ENCODE measurements at regions not wholly inside any gene's neighbourhood (a gene's known extent, or its start where the extent isn't known, plus 50 kb on each side); places are given as distances from the start of the nearest gene placed in this dataset.

- Histone ChIP-seq H3K9me3 (ENCODE audit: low read length) (no peaks in the 10 kb centered on the region), H3K9ac (ENCODE audit: low read length) (no peak overlapping the region), H3K27me3 (ENCODE audit: insufficient read depth, low read length) (no peaks in the 10 kb centered on the region), H4K20me1 (ENCODE audit: insufficient read depth, low read length) (no peaks in the 10 kb centered on the region), H3K4me3 (ENCODE audit: low read depth, low read length, poor library complexity, severe bottlenecking) (no peak overlapping the region), H3K79me2 (ENCODE audit: insufficient read depth, low read length) (no peaks in the 10 kb centered on the region), H3F3A (ENCODE audit: insufficient read depth, low read length) (no peaks in the 10 kb centered on the region), H3K4me1 (ENCODE audit: insufficient read depth, low read length, severe bottlenecking) (no peaks in the 10 kb centered on the region), H2AFZ (ENCODE audit: low read length) (no peak overlapping the region), H3K4me2 (ENCODE audit: low read length) (no peak overlapping the region), H3K36me3 (ENCODE audit: insufficient read depth, low read length) (no peaks in the 10 kb centered on the region), H3K9me2 (ENCODE audit: low read depth, low read length) (no peaks in the 10 kb centered on the region), H3K27ac (ENCODE audit: low read depth, low read length, poor library complexity, severe bottlenecking) (no peak overlapping the region)
- no peak for TF ChIP-seq EZH2 (IDR thresholded peaks at IDR 0.05; ENCODE audit: borderline replicate concordance, low read length)
- TF ChIP-seq, protein P1, sequence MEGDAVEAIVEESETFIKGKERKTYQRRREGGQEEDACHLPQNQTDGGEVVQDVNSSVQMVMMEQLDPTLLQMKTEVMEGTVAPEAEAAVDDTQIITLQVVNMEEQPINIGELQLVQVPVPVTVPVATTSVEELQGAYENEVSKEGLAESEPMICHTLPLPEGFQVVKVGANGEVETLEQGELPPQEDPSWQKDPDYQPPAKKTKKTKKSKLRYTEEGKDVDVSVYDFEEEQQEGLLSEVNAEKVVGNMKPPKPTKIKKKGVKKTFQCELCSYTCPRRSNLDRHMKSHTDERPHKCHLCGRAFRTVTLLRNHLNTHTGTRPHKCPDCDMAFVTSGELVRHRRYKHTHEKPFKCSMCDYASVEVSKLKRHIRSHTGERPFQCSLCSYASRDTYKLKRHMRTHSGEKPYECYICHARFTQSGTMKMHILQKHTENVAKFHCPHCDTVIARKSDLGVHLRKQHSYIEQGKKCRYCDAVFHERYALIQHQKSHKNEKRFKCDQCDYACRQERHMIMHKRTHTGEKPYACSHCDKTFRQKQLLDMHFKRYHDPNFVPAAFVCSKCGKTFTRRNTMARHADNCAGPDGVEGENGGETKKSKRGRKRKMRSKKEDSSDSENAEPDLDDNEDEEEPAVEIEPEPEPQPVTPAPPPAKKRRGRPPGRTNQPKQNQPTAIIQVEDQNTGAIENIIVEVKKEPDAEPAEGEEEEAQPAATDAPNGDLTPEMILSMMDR (IDR thresholded peaks at IDR 0.05; ENCODE audit: low read length): no peak
Observed at GRCh38 chr12:17334784-17335183, 728.8 kb upstream of the LMO3 start.

DNA sequence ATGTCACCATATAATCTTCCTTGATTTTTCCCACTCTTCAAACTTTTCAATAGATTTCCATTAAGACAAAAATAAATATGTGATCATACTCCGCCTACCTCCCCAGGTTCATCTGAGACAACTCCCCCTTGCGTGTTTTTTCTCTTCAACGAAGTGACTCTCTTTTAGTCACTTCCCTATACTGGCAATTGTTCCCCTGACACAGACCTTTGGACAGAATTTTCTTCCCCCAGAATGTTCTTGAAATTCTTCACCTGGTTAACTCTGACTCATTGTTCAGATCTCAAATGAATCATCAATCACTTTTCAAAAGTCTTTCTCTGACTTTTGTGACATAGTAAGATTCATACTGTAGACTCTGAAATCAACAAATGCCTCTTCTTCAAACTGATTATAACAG, 727.3 kb upstream of the LMO3 start:
- Histone ChIP-seq H3K27ac (ENCODE audit: low read depth, low read length, poor library complexity, severe bottlenecking) (no peak overlapping the region), H3K4me2 (ENCODE audit: low read length) (no peak overlapping the region)

DNA sequence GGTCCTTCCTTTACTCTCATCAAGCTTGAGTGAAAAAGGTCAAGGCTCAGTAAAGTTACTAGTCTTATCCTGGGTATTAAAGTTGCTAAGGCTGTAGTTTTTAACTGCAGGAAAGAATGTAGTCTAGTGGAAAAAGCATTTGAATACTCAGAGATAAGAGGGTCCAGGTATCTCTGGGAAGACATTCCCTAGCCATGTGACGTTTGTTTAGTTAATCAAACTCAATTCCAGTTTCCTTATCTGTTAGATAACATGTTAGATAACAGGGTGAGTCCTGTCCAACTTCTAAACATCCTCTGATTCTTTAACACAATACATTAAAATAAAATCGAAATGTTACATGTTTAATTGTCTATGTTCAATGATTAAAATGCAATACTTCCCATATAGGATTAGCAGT, 720.7 kb upstream of the LMO3 start:
- TF ChIP-seq EZH2 (IDR thresholded peaks at IDR 0.05; ENCODE audit: borderline replicate concordance, low read length): no peak
- TF ChIP-seq, protein P1 (IDR thresholded peaks at IDR 0.05; ENCODE audit: low read length): no peak
- Histone ChIP-seq H3K4me1 (ENCODE audit: insufficient read depth, low read length, severe bottlenecking) (no peaks in the 10 kb centered on the region), H3K4me2 (ENCODE audit: low read length) (no peak overlapping the region), H2AFZ (ENCODE audit: low read length) (no peak overlapping the region), H3K36me3 (ENCODE audit: insufficient read depth, low read length) (no peaks in the 10 kb centered on the region), H4K20me1 (ENCODE audit: insufficient read depth, low read length) (no peaks in the 10 kb centered on the region), H3K79me2 (ENCODE audit: insufficient read depth, low read length) (no peaks in the 10 kb centered on the region), H3K9me2 (ENCODE audit: low read depth, low read length) (no peaks in the 10 kb centered on the region), H3K27me3 (ENCODE audit: insufficient read depth, low read length) (no peaks in the 10 kb centered on the region), H3K4me3 (ENCODE audit: low read depth, low read length, poor library complexity, severe bottlenecking) (no peak overlapping the region), H3F3A (ENCODE audit: insufficient read depth, low read length) (no peaks in the 10 kb centered on the region), H3K9ac (ENCODE audit: low read length) (no peak overlapping the region), H3K27ac (ENCODE audit: low read depth, low read length, poor library complexity, severe bottlenecking) (no peak overlapping the region), H3K9me3 (ENCODE audit: low read length) (no peaks in the 10 kb centered on the region)

More for the DNA sequence above, 727.3 kb upstream of the LMO3 start:
- Histone ChIP-seq H3K4me1 (ENCODE audit: insufficient read depth, low read length, severe bottlenecking) (no peaks in the 10 kb centered on the region), H3K9ac (ENCODE audit: low read length) (no peak overlapping the region), H3K9me3 (ENCODE audit: low read length) (no peaks in the 10 kb centered on the region), H3K79me2 (ENCODE audit: insufficient read depth, low read length) (no peaks in the 10 kb centered on the region), H3K36me3 (ENCODE audit: insufficient read depth, low read length) (no peaks in the 10 kb centered on the region), H3F3A (ENCODE audit: insufficient read depth, low read length) (no peaks in the 10 kb centered on the region), H3K27me3 (ENCODE audit: insufficient read depth, low read length) (no peaks in the 10 kb centered on the region), H4K20me1 (ENCODE audit: insufficient read depth, low read length) (no peaks in the 10 kb centered on the region), H2AFZ (ENCODE audit: low read length) (no peak overlapping the region), H3K4me3 (ENCODE audit: low read depth, low read length, poor library complexity, severe bottlenecking) (no peak overlapping the region), H3K9me2 (ENCODE audit: low read depth, low read length) (no peaks in the 10 kb centered on the region)
- TF ChIP-seq EZH2 (IDR thresholded peaks at IDR 0.05; ENCODE audit: borderline replicate concordance, low read length): no peak
- TF ChIP-seq, protein P1 (IDR thresholded peaks at IDR 0.05; ENCODE audit: low read length): no peak
